HL-60 (cell line): ENCODE measurements at regions not wholly inside any gene's neighbourhood (a gene's known extent, or its start where the extent isn't known, plus 50 kb on each side); places are given as distances from the start of the nearest gene placed in this dataset.

Experiments used
- DNase-seq, 2 experiments: peaks; one replicate each; pipeline ENCODE4 v3.0.0-alpha.2; 2010 to 2020; ENCODE audit warnings: low read depth in 1 of 2, low spot score in 1 of 2
- H3K27ac ChIP-seq: fragments of 250-450 bp; sonication (Bioruptor Pico); replicated peaks from 2 replicates; pipeline ENCODE4 v1.5.1; 2020; ENCODE audit warnings: mild to moderate bottlenecking, moderate library complexity
- H3K27me3 ChIP-seq: fragments of 250-450 bp; sonication (Bioruptor Pico); 2 replicates; pipeline ENCODE4 v1.5.1; 2021; ENCODE audit warnings: mild to moderate bottlenecking, moderate library complexity; ENCODE audit not compliant: insufficient read depth, poor library complexity, severe bottlenecking
- H3K4me3 ChIP-seq: replicated peaks from 2 replicates; pipeline ENCODE4 v1.5.1; 2011; ENCODE audit warnings: mild to moderate bottlenecking, control low read depth, low read length; ENCODE audit not compliant: insufficient read depth
- CTCF ChIP-seq: IDR thresholded peaks from one replicate; pipeline ENCODE4 v1.5.1; 2011; ENCODE audit warnings: low read length, control low read depth, inconsistent platforms; ENCODE audit not compliant: insufficient read depth
- GABPA ChIP-seq: IDR thresholded peaks from 2 replicates; pipeline ENCODE4 v1.6.1; 2012; ENCODE audit warnings: low read depth
- POLR2AphosphoS5 ChIP-seq: IDR thresholded peaks from 2 replicates; pipeline ENCODE4 v1.6.1; 2012; ENCODE audit warnings: low read depth
- REST ChIP-seq: IDR thresholded peaks from 2 replicates; pipeline ENCODE4 v1.6.1; 2012; ENCODE audit warnings: low read depth; ENCODE audit not compliant: insufficient replicate concordance
- SPI1 ChIP-seq: IDR thresholded peaks from 2 replicates; pipeline ENCODE4 v1.6.1; 2012; ENCODE audit warnings: low read depth, mild to moderate bottlenecking, borderline replicate concordance

GRCh38 chr6:23447731-23448130 is 678.3 kb upstream of the NRSN1 start:
- no peak overlapping the region for H3K27ac ChIP-seq
- no peaks in the 10 kb centered on the region for H3K27me3 ChIP-seq
- no peak for TF ChIP-seq CTCF
- no peak for TF ChIP-seq REST
- no peak for TF ChIP-seq POLR2AphosphoS5
- no peak for TF ChIP-seq SPI1
- no peak for TF ChIP-seq GABPA
- no peak for DNase-seq
- H3K4me3 ChIP-seq = no peak overlapping the region

GRCh38 chr6:23448281-23448680 is 677.7 kb upstream of the NRSN1 start:
- Histone ChIP-seq H3K27me3 (no peaks in the 10 kb centered on the region), H3K27ac (no peak overlapping the region), H3K4me3 (no peak overlapping the region)
- TF ChIP-seq POLR2AphosphoS5 = no peak
- no peak for TF ChIP-seq SPI1
- no peak for TF ChIP-seq REST
- no peak for TF ChIP-seq CTCF
- no peak for TF ChIP-seq GABPA
- no peak for DNase-seq

- no peak for DNase-seq
- no peaks in the 10 kb centered on the region for H3K27me3 ChIP-seq
- no peak overlapping the region for H3K4me3 ChIP-seq
- H3K27ac ChIP-seq = no peak overlapping the region
- no peak for TF ChIP-seq GABPA
Observed at GRCh38 chr6:23454080-23454976, 671.7 kb upstream of the NRSN1 start.

- TF ChIP-seq POLR2AphosphoS5 = no peak
- no peak for TF ChIP-seq GABPA
- no peak for TF ChIP-seq REST
- no peak for TF ChIP-seq CTCF
- TF ChIP-seq SPI1 = no peak
- DNase-seq = no peak
- no peak overlapping the region for H3K27ac ChIP-seq
- no peaks in the 10 kb centered on the region for H3K27me3 ChIP-seq
- no peak overlapping the region for H3K4me3 ChIP-seq
Observed at GRCh38 chr6:23455754-23456153, 670.3 kb upstream of the NRSN1 start.
